ENCODE measurements at regions not wholly inside any gene's neighbourhood (a gene's known extent, or its start where the extent isn't known, plus 50 kb on each side); places are given as distances from the start of the nearest gene placed in this dataset.

- no peaks in the 10 kb centered on the region for H3K36me3 ChIP-seq (ENCODE audit: control insufficient read depth, insufficient read depth, low read length)
- H3K4me3 ChIP-seq (ENCODE audit: low read depth, low read length) = no peak overlapping the region
- no peak for DNase-seq (ENCODE audit: low read depth)
- H3K27me3 ChIP-seq (ENCODE audit: control insufficient read depth, insufficient read depth, low read length) = no peaks in the 10 kb centered on the region
- TF ChIP-seq CTCF (IDR thresholded peaks at IDR 0.05; ENCODE audit: insufficient read depth, low read length, poor library complexity, severe bottlenecking) = no peak
These were observed 124.3 kb upstream of the UMPS start for GRCh38 chr3:124605781-124606579.

GRCh38 chr3:124607163-124607562, 123.1 kb upstream of the UMPS start:
- Histone ChIP-seq H3K27me3 (ENCODE audit: control insufficient read depth, insufficient read depth, low read length) (no peaks in the 10 kb centered on the region), H3K36me3 (ENCODE audit: control insufficient read depth, insufficient read depth, low read length) (no peaks in the 10 kb centered on the region), H3K4me3 (ENCODE audit: low read depth, low read length) (no peak overlapping the region)
- DNase-seq (ENCODE audit: low read depth) = no peak
- no peak for TF ChIP-seq CTCF (IDR thresholded peaks at IDR 0.05; ENCODE audit: insufficient read depth, low read length, poor library complexity, severe bottlenecking)

- H3K4me3 ChIP-seq (ENCODE audit: low read depth, low read length) = no peak overlapping the region
- DNase-seq (ENCODE audit: low read depth) = no peak
- no peaks in the 10 kb centered on the region for H3K36me3 ChIP-seq (ENCODE audit: control insufficient read depth, insufficient read depth, low read length)
- H3K27me3 ChIP-seq (ENCODE audit: control insufficient read depth, insufficient read depth, low read length) = no peaks in the 10 kb centered on the region
- no peak for TF ChIP-seq CTCF (IDR thresholded peaks at IDR 0.05; ENCODE audit: insufficient read depth, low read length, poor library complexity, severe bottlenecking)
These were observed 120.8 kb upstream of the UMPS start for GRCh38 chr3:124609402-124609801.

GRCh38 chr3:124610130-124610529, 120.1 kb upstream of the UMPS start:
- TF ChIP-seq CTCF (IDR thresholded peaks at IDR 0.05; ENCODE audit: insufficient read depth, low read length, poor library complexity, severe bottlenecking) = no peak
- no peaks in the 10 kb centered on the region for H3K36me3 ChIP-seq (ENCODE audit: control insufficient read depth, insufficient read depth, low read length)
- no peak for DNase-seq (ENCODE audit: low read depth)

GRCh38 chr3:124611520-124611919, 118.7 kb upstream of the UMPS start:
- Histone ChIP-seq H3K27me3 (ENCODE audit: control insufficient read depth, insufficient read depth, low read length) (no peaks in the 10 kb centered on the region), H3K36me3 (ENCODE audit: control insufficient read depth, insufficient read depth, low read length) (no peaks in the 10 kb centered on the region), H3K4me3 (ENCODE audit: low read depth, low read length) (no peak overlapping the region)
- no peak for DNase-seq (ENCODE audit: low read depth)
- no peak for TF ChIP-seq CTCF (IDR thresholded peaks at IDR 0.05; ENCODE audit: insufficient read depth, low read length, poor library complexity, severe bottlenecking)

More at GRCh38 chr3:124610130-124610529, 120.1 kb upstream of the UMPS start:
- Histone ChIP-seq H3K4me3 (ENCODE audit: low read depth, low read length) (no peak overlapping the region), H3K27me3 (ENCODE audit: control insufficient read depth, insufficient read depth, low read length) (no peaks in the 10 kb centered on the region)
